Brain microvascular endothelial cell (primary cell): ENCODE measurements at regions not wholly inside any gene's neighbourhood (a gene's known extent, or its start where the extent isn't known, plus 50 kb on each side); places are given as distances from the start of the nearest gene placed in this dataset.

Experiments
- DNase-seq: peaks from one replicate; pipeline ENCODE4 v3.0.0-alpha.2; 2020
- H3K27ac ChIP-seq: fragments of 250-450 bp; sonication (Bioruptor Pico); 2 replicates; pipeline ENCODE4 v1.5.1; 2020; ENCODE audit warnings: mild to moderate bottlenecking, moderate library complexity
- H3K27me3 ChIP-seq: fragments of 250-450 bp; sonication (Bioruptor Pico); replicated peaks from 2 replicates; pipeline ENCODE4 v1.5.1; 2020; ENCODE audit warnings: mild to moderate bottlenecking
- H3K36me3 ChIP-seq: fragments of 250-450 bp; sonication (Bioruptor Pico); replicated peaks from 2 replicates; pipeline ENCODE4 v1.5.1; 2020; ENCODE audit warnings: mild to moderate bottlenecking
- H3K4me3 ChIP-seq: 2 replicates; pipeline ENCODE4 v1.5.1; 2011; ENCODE audit warnings: low read depth, mild to moderate bottlenecking, control low read depth, low read length, moderate library complexity
- CTCF ChIP-seq: IDR thresholded peaks from 2 replicates; pipeline ENCODE4 v1.5.1; 2011; ENCODE audit warnings: low read depth, mild to moderate bottlenecking, moderate library complexity, low read length, control low read depth, inconsistent platforms; ENCODE audit errors: missing control alignments
- in situ Hi-C: cut with HindIII; loops from 2 replicates; pipeline ENCODE4 v1.10.0; 2017; ENCODE audit warnings: low sequenced_read_pairs, low pct_ligation_motif_present

- Histone ChIP-seq H3K27me3 (no peaks in the 10 kb centered on the region), H3K36me3 (no peaks in the 10 kb centered on the region), H3K4me3 (no peak overlapping the region), H3K27ac (no peak overlapping the region)
- no peak for TF ChIP-seq CTCF
- in situ Hi-C loops, result no loop called here
- DNase-seq, result no peak
Measured at GRCh38 chr7:45410893-45411292, 163.3 kb upstream of the ADCY1 start.

GRCh38 chr7:45413419-45413818 is 160.7 kb upstream of the ADCY1 start:
- no peak for TF ChIP-seq CTCF
- Histone ChIP-seq H3K4me3 (no peak overlapping the region), H3K27me3 (no peaks in the 10 kb centered on the region), H3K27ac (no peak overlapping the region), H3K36me3 (no peaks in the 10 kb centered on the region)
- no peak for DNase-seq
- in situ Hi-C loops, result no loop called here

GRCh38 chr7:45414226-45414625 is 159.9 kb upstream of the ADCY1 start:
- no peaks in the 10 kb centered on the region for H3K36me3 ChIP-seq
- in situ Hi-C loops, result no loop called here
- no peak for TF ChIP-seq CTCF

GRCh38 chr7:45415265-45415664 is 158.9 kb upstream of the ADCY1 start:
- in situ Hi-C loops, result no loop called here
- TF ChIP-seq CTCF, result no peak
- H3K27me3 ChIP-seq, result no peaks in the 10 kb centered on the region
- DNase-seq, result no peak
- H3K27ac ChIP-seq, result no peak overlapping the region
- H3K4me3 ChIP-seq, result no peak overlapping the region
- H3K36me3 ChIP-seq, result no peaks in the 10 kb centered on the region

More at GRCh38 chr7:45414226-45414625, 159.9 kb upstream of the ADCY1 start:
- no peak for DNase-seq
- Histone ChIP-seq H3K27me3 (no peaks in the 10 kb centered on the region), H3K27ac (no peak overlapping the region), H3K4me3 (no peak overlapping the region)

- TF ChIP-seq CTCF, result no peak
- in situ Hi-C loops, result no loop called here
- no peaks in the 10 kb centered on the region for H3K36me3 ChIP-seq
- DNase-seq, result no peak
- no peaks in the 10 kb centered on the region for H3K27me3 ChIP-seq
- H3K4me3 ChIP-seq, result no peak overlapping the region
- H3K27ac ChIP-seq, result no peak overlapping the region
Measured at GRCh38 chr7:45416846-45417245, 157.3 kb upstream of the ADCY1 start.

GRCh38 chr7:45417268-45417667 is 156.9 kb upstream of the ADCY1 start:
- in situ Hi-C loops, result no loop called here
- H3K27ac ChIP-seq, result no peak overlapping the region
- no peak for DNase-seq
- no peaks in the 10 kb centered on the region for H3K27me3 ChIP-seq
- H3K36me3 ChIP-seq, result no peaks in the 10 kb centered on the region
- no peak for TF ChIP-seq CTCF
- no peak overlapping the region for H3K4me3 ChIP-seq
